MCF 10A (cell line): ENCODE measurements at regions not wholly inside any gene's neighbourhood (a gene's known extent, or its start where the extent isn't known, plus 50 kb on each side); places are given as distances from the start of the nearest gene placed in this dataset.

Source experiments
- BruUV-seq: library from RNA; stranded (reverse); fragments of 400-500 nt; replicated peaks from 2 replicates; lab custom pipeline; 2021; lab: Mats Ljungman, UMichigan
- CTCF ChIA-PET: fragments of 300-600 bp; sonication (Branson Sonifier 250); formaldehyde crosslinking; extraction: SDS; loops from one replicate; lab custom pipeline; 2021; ENCODE audit warnings: antibody characterized with exemption, inconsistent platforms; lab: Yijun Ruan, JAX
- POLR2A ChIA-PET: fragments of 300-600, 350-650 bp; sonication (Branson Sonifier 250); formaldehyde crosslinking; extraction: SDS; loops from one replicate; lab custom pipeline; 2020; ENCODE audit warnings: antibody characterized with exemption, inconsistent platforms; lab: Yijun Ruan, JAX
- DNase-seq: peaks from one replicate; pipeline ENCODE4 v3.0.0-alpha.2; 2018; ENCODE audit not compliant: unreplicated experiment
- H3K27ac Mint-ChIP-seq: one replicate; pipeline ENCODE4 v1.8.0; 2022; ENCODE audit warnings: mild to moderate bottlenecking, low read depth, mixed read lengths; ENCODE audit not compliant: unreplicated experiment
- H3K27me3 Mint-ChIP-seq: one replicate; pipeline ENCODE4 v1.8.0; 2022; ENCODE audit warnings: mixed read lengths; ENCODE audit not compliant: insufficient read depth, unreplicated experiment
- H3K36me3 Mint-ChIP-seq: one replicate; pipeline ENCODE4 v1.8.0; 2022; ENCODE audit warnings: mild to moderate bottlenecking, moderate library complexity, mixed read lengths; ENCODE audit not compliant: insufficient read depth, unreplicated experiment
- H3K4me1 Mint-ChIP-seq: one replicate; pipeline ENCODE4 v1.8.0; 2022; ENCODE audit warnings: mixed read lengths; ENCODE audit not compliant: insufficient read depth, unreplicated experiment
- H3K4me3 Mint-ChIP-seq: one replicate; pipeline ENCODE4 v1.8.0; 2022; ENCODE audit warnings: mild to moderate bottlenecking, moderate library complexity, mixed read lengths; ENCODE audit not compliant: unreplicated experiment
- H3K9me3 Mint-ChIP-seq: one replicate; pipeline ENCODE4 v1.8.0; 2022; ENCODE audit warnings: mixed read lengths; ENCODE audit not compliant: unreplicated experiment
- CTCF ChIP-seq: fragments of 200-600 bp; IDR thresholded peaks from one replicate; pipeline ENCODE4 v1.8.0; 2022; ENCODE audit warnings: antibody characterized with exemption, mild to moderate bottlenecking; ENCODE audit not compliant: unreplicated experiment
- intact Hi-C: fragments of 100-400 bp; cut with micrococcal nuclease; formaldehyde crosslinking; loops from 2 replicates; pipeline ENCODE4 v1.14.1; 2022

DNA sequence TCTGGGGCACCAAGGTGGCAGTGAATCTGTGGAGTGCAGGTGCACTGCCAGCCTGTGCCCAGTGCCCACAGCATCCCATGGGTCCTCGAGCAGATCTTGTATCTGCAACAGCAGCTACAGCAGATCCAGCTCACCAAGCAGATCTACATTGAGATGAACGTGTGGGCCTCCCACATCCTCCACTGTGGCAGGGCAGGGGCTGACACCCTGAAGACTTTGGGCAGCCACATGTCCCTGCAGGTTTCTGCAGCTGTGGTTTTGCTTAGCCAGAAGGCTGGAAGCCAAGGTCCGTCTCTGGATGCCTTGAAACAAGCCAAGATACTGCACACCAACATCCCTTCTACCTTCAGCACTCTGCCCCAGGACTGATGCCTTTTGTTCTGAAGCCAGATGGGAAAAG is 338.8 kb upstream of the OR4E1 start:
- H3K9me3 Mint-ChIP-seq = no peaks in the 10 kb centered on the region
- TF ChIP-seq CTCF = no peak
- no peak overlapping the region for H3K27ac Mint-ChIP-seq
- intact Hi-C loops = no loop called here
- no TSS peak for BruUV-seq
- no peak for DNase-seq
- no peaks in the 10 kb centered on the region for H3K36me3 Mint-ChIP-seq
- no peaks in the 10 kb centered on the region for H3K4me1 Mint-ChIP-seq
- peaks cover 66% of the 10 kb centered on the region for H3K27me3 Mint-ChIP-seq
- no peak overlapping the region for H3K4me3 Mint-ChIP-seq
- CTCF ChIA-PET = no interaction called here
- POLR2A ChIA-PET = no interaction called here

GRCh38 chr14:22011253-22011642 is 337.6 kb upstream of the OR4E1 start:
- Mint-ChIP-seq H3K36me3 (no peaks in the 10 kb centered on the region), H3K4me3 (no peak overlapping the region), H3K4me1 (no peaks in the 10 kb centered on the region), H3K27me3 (peaks cover 67% of the 10 kb centered on the region), H3K27ac (no peak overlapping the region), H3K9me3 (no peaks in the 10 kb centered on the region)
- ChIA-PET CTCF (interaction anchor here (1.2 kb wide), 1 partner anchor 14 kb away, joined by 4 read pairs; no protein-coding TSS in a partner anchor), POLR2A (no interaction called here)
- BruUV-seq = no TSS peak
- intact Hi-C loops = no loop called here
- no peak for TF ChIP-seq CTCF
- DNase-seq = no peak

DNA sequence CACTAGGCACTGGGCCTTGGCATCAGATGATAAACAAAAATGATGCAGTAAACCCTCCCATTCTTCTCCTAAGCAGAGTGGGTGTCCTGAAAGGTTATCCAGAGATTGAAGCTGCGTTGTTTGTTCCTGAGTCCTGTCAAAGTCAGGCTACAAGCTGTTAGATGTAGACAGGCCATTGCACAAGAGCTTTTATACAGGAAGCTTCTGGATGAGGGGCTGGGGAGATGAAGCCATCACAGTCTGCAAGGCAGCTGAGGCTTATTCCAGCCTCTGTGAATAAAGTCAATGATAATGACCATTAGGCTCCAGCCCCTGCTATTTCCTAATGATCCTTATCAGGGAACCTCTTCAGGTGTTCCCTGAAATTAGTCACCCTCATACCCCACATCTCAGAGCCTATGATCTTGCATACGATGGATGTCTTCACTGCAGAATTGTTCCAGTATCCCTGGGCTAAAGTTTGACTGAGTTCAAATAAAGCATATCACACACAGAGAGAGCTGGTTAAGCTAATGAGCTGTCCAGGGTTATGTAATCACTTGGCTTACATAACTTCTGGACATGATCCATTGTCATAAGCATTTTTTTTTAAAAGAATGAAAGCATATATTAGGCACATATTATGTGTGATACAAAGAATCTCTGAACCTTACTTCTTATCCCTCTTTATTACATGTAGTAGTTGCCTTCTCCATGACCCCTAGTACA is 337.1 kb upstream of the OR4E1 start:
- CTCF ChIA-PET = interaction anchor here (0.7 to 1.2 kb wide), 3 partner anchors 14 to 122 kb away, joined by 3 to 6 read pairs (median 4); no protein-coding TSS in a partner anchor
- BruUV-seq = no TSS peak
- intact Hi-C loops = no loop called here

GRCh38 chr14:22008766-22009165 is 335.1 kb upstream of the OR4E1 start:
- Mint-ChIP-seq H3K4me1 (no peaks in the 10 kb centered on the region), H3K36me3 (no peaks in the 10 kb centered on the region), H3K27ac (no peak overlapping the region), H3K4me3 (no peak overlapping the region), H3K27me3 (peaks cover 50% of the 10 kb centered on the region), H3K9me3 (no peaks in the 10 kb centered on the region)
- POLR2A ChIA-PET = no interaction called here
- no TSS peak for BruUV-seq
- CTCF ChIA-PET = interaction anchor here (1.0 to 1.9 kb wide), 3 partner anchors 10 to 18 kb away, joined by 4 to 6 read pairs (median 5); no protein-coding TSS in a partner anchor
- intact Hi-C loops = no loop called here
- no peak for TF ChIP-seq CTCF
- no peak for DNase-seq

More for the DNA sequence above, 337.1 kb upstream of the OR4E1 start:
- H3K27ac Mint-ChIP-seq = no peak overlapping the region
- no peak overlapping the region for H3K4me3 Mint-ChIP-seq
- peaks cover 64% of the 10 kb centered on the region for H3K27me3 Mint-ChIP-seq
- H3K36me3 Mint-ChIP-seq = no peaks in the 10 kb centered on the region
- DNase-seq = no peak
- no peaks in the 10 kb centered on the region for H3K4me1 Mint-ChIP-seq
- POLR2A ChIA-PET = no interaction called here
- H3K9me3 Mint-ChIP-seq = no peaks in the 10 kb centered on the region
- TF ChIP-seq CTCF = no peak
